Transverse colon (tissue), 4 donors: ENCODE measurements at regions not wholly inside any gene's neighbourhood (a gene's known extent, or its start where the extent isn't known, plus 50 kb on each side); places are given as distances from the start of the nearest gene placed in this dataset.

Source experiments
- DNase-seq: peaks from one replicate; pipeline ENCODE4 v3.0.0-alpha.2; 2019
- H3K27ac ChIP-seq, 4 donors: fragments of 200-600 bp; sonication (generic); 2 replicates each; pipeline ENCODE4 v1.5.1; 2016 to 2018; ENCODE audit warnings: inconsistent platforms in 4 of 4
- H3K27me3 ChIP-seq: fragments of 200-600 bp; sonication (generic); 2 replicates; pipeline ENCODE4 v1.5.1; 2017; ENCODE audit warnings: inconsistent platforms
- H3K36me3 ChIP-seq, 4 donors: fragments of 200-600 bp; sonication (generic); 2 replicates each; pipeline ENCODE4 v1.5.1; 2017 to 2019; ENCODE audit warnings: inconsistent platforms in 4 of 4
- H3K4me1 ChIP-seq, 4 donors: fragments of 200-600 bp; sonication (generic); 2 replicates each; pipeline ENCODE4 v1.5.1; 2017 to 2020; ENCODE audit warnings: inconsistent platforms in 4 of 4
- H3K4me3 ChIP-seq, 4 donors: fragments of 200-600 bp; sonication (generic); 1 replicate in 1 of 4; 2 replicates in 3 of 4; pipeline versions ENCODE4 v1.5.1 to v1.6.1; 2017 to 2019; ENCODE audit warnings: inconsistent platforms in 4 of 4
- H3K9me3 ChIP-seq, 2 donors: fragments of 200-600 bp; sonication (generic); 2 replicates each; pipeline ENCODE4 v1.5.1; 2017 to 2019; ENCODE audit warnings: inconsistent platforms in 2 of 2
- EP300 ChIP-seq: sonication (generic); formaldehyde crosslinking; IDR thresholded peaks from one replicate; pipeline ENCODE4 v1.6.1; 2017; ENCODE audit warnings: antibody characterized with exemption, low read depth
- POLR2A ChIP-seq: fragments of 450-650 bp; IDR thresholded peaks from one replicate; pipeline ENCODE4 v1.6.1; 2016; ENCODE audit warnings: antibody characterized with exemption, mild to moderate bottlenecking, moderate library complexity
- POLR2AphosphoS5 ChIP-seq, 3 donors: sonication (generic); formaldehyde crosslinking; IDR thresholded peaks; one replicate each; pipeline ENCODE4 v1.6.1; 2016; ENCODE audit warnings: antibody characterized with exemption in 3 of 3
- WGBS, 2 donors: methylation state at CpG; one replicate each; pipeline ENCODE4 v1.1.5; 2018; ENCODE audit warnings: low coverage in 1 of 2; 5-methylcytosine and 5-hydroxymethylcytosine counted together
- in situ Hi-C, 4 donors: fragments of 200-750 bp; cut with MboI; loops; one replicate each; pipeline versions ENCODE4 v1.15.0 to v1.15.1; 2017; ENCODE audit warnings: low sequenced_read_pairs in 3 of 4, low pct_ligation_motif_present in 1 of 4, low pct_unique_long_range_greater_than_20kb in 1 of 4
- intact Hi-C: fragments of 100-400 bp; cut with DNase I; formaldehyde crosslinking; loops from one replicate; pipeline ENCODE4 v1.15.1; 2023; ENCODE audit warnings: low total_unique reads
- TF ChIP-seq, protein P1 (sequence below), 5 experiments: fragments of 200-600 bp in 3 of 5; fragments of 450-650 bp in 2 of 5; sonication (generic) in 3 of 5; IDR thresholded peaks; 1 replicate in 2 of 5; 2 replicates in 3 of 5; pipeline ENCODE4 v1.5.1; 2016 to 2017; ENCODE audit warnings: antibody characterized with exemption in 5 of 5, inconsistent platforms in 3 of 5, mild to moderate bottlenecking in 2 of 5, moderate library complexity in 1 of 5

- WGBS, 2 donors, result 38 to 55% methylated on average over 5 of the region's 5 CpGs
- no peak for DNase-seq
- H3K36me3 ChIP-seq, result no peaks in the 10 kb centered on the region
- no peaks in the 10 kb centered on the region for H3K27me3 ChIP-seq
- intact Hi-C loops, result no loop called here
- TF ChIP-seq, protein P1, sequence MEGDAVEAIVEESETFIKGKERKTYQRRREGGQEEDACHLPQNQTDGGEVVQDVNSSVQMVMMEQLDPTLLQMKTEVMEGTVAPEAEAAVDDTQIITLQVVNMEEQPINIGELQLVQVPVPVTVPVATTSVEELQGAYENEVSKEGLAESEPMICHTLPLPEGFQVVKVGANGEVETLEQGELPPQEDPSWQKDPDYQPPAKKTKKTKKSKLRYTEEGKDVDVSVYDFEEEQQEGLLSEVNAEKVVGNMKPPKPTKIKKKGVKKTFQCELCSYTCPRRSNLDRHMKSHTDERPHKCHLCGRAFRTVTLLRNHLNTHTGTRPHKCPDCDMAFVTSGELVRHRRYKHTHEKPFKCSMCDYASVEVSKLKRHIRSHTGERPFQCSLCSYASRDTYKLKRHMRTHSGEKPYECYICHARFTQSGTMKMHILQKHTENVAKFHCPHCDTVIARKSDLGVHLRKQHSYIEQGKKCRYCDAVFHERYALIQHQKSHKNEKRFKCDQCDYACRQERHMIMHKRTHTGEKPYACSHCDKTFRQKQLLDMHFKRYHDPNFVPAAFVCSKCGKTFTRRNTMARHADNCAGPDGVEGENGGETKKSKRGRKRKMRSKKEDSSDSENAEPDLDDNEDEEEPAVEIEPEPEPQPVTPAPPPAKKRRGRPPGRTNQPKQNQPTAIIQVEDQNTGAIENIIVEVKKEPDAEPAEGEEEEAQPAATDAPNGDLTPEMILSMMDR (IDR thresholded peaks at IDR 0.05), result no peak
- TF ChIP-seq EP300 (no peak), POLR2AphosphoS5 (IDR thresholded peaks at IDR 0.05) (no peak), POLR2A (no peak)
- in situ Hi-C loops, result no loop called here
- peaks cover 0 to 4% of the 10 kb centered on the region in 2 donors for H3K9me3 ChIP-seq
- H3K27ac ChIP-seq, result no peak overlapping the region
- H3K4me1 ChIP-seq, result no peaks in the 10 kb centered on the region
- H3K4me3 ChIP-seq, result no peak overlapping the region
Measured at GRCh38 chr20:20920433-20920832, 185.7 kb downstream of the LINC00237 start.

GRCh38 chr20:20915844-20916243 is 190.3 kb downstream of the LINC00237 start:
- in situ Hi-C loops, result no loop called here
- TF ChIP-seq EP300 (no peak), POLR2AphosphoS5 (IDR thresholded peaks at IDR 0.05) (no peak), POLR2A (no peak)
- TF ChIP-seq, protein P1 (IDR thresholded peaks at IDR 0.05), result no peak
- DNase-seq, result no peak
- H3K27ac ChIP-seq, result no peak overlapping the region
- no peaks in the 10 kb centered on the region for H3K36me3 ChIP-seq
- H3K4me1 ChIP-seq, result no peaks in the 10 kb centered on the region
- H3K4me3 ChIP-seq, result no peak overlapping the region
- H3K27me3 ChIP-seq, result no peaks in the 10 kb centered on the region
- 0% methylated on average over 1 of the region's 1 CpG for WGBS, 2 donors
- H3K9me3 ChIP-seq, result peaks cover 0 to 4% of the 10 kb centered on the region in 2 donors
- intact Hi-C loops, result no loop called here

DNA sequence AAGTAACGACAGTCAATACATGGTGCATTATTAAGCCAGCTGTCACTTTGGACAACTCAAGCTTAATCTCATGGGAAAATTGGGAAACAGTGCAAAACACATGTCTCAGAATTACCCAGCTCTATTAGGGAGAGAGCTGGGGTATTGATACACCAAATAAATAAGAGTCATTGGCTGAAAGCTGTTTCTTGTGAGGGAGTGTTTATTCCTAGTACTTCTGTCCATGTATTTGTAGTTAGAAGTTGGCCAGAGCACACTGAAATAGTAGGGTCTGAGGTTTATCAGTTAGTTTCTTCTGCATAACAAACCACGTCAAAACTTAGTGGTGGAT is 192.0 kb upstream of the RALGAPA2 start:
- intact Hi-C loops (no loop called here), in situ Hi-C loops (no loop called here)
- no peak overlapping the region for H3K27ac ChIP-seq
- DNase-seq, result no peak
- H3K27me3 ChIP-seq, result no peaks in the 10 kb centered on the region
- H3K9me3 ChIP-seq, result no peaks in the 10 kb centered on the region
- TF ChIP-seq, protein P1 (IDR thresholded peaks at IDR 0.05), result no peak
- TF ChIP-seq POLR2AphosphoS5 (IDR thresholded peaks at IDR 0.05) (no peak), EP300 (no peak), POLR2A (no peak)
- 70 to 80% methylated on average over 1 to 2 of the region's 2 CpGs for WGBS, 2 donors
- no peaks in the 10 kb centered on the region for H3K4me1 ChIP-seq
- no peaks in the 10 kb centered on the region for H3K36me3 ChIP-seq
- H3K4me3 ChIP-seq, result no peak overlapping the region

- Histone ChIP-seq H3K4me3 (no peak overlapping the region), H3K9me3 (no peaks in the 10 kb centered on the region), H3K27ac (no peak overlapping the region), H3K36me3 (no peaks in the 10 kb centered on the region), H3K27me3 (no peaks in the 10 kb centered on the region), H3K4me1 (no peaks in the 10 kb centered on the region)
- TF ChIP-seq EP300 (no peak), POLR2A (no peak), POLR2AphosphoS5 (IDR thresholded peaks at IDR 0.05) (no peak)
- TF ChIP-seq, protein P1 (IDR thresholded peaks at IDR 0.05), result no peak
- WGBS, 2 donors, result 64 to 88% methylated on average over 1 to 2 of the region's 2 CpGs
- in situ Hi-C loops, result no loop called here
- DNase-seq, result no peak
- intact Hi-C loops, result no loop called here
Measured at GRCh38 chr20:20903773-20904500, 191.5 kb upstream of the RALGAPA2 start.
